ENCODE measurements at regions not wholly inside any gene's neighbourhood (a gene's known extent, or its start where the extent isn't known, plus 50 kb on each side); places are given as distances from the start of the nearest gene placed in this dataset.

- no peak for DNase-seq
Measured at GRCh38 chr1:93815366-93816110, 63.5 kb downstream of the DNTTIP2 start.

- DNase-seq, result peak; percentile 36
Measured at GRCh38 chr1:93814795-93815340, 64.1 kb downstream of the DNTTIP2 start.

- DNase-seq, result peak; percentile 82
Measured at GRCh38 chr1:93814059-93814794, 64.8 kb downstream of the DNTTIP2 start.

GRCh38 chr1:93813076-93813475 is 65.9 kb downstream of the DNTTIP2 start:
- DNase-seq, result no peak

GRCh38 chr1:93811326-93812065 is 67.5 kb downstream of the DNTTIP2 start:
- DNase-seq, result no peak

GRCh38 chr1:93810316-93810715 is 68.7 kb downstream of the DNTTIP2 start:
- no peak for DNase-seq

- DNase-seq, result no peak
Measured at GRCh38 chr1:93808871-93809270, 70.1 kb downstream of the DNTTIP2 start.

- no peak for DNase-seq
Measured at GRCh38 chr1:93807311-93807930, 71.6 kb downstream of the DNTTIP2 start.

- DNase-seq, result no peak
Measured at GRCh38 chr1:93805027-93805610, 73.9 kb downstream of the DNTTIP2 start.

GRCh38 chr1:93804412-93804811 is 74.6 kb downstream of the DNTTIP2 start:
- DNase-seq, result no peak

- DNase-seq, result no peak
Measured at GRCh38 chr1:93801471-93801870, 77.5 kb downstream of the DNTTIP2 start.

- DNase-seq, result no peak
Measured at GRCh38 chr1:93800856-93801255, 78.2 kb downstream of the DNTTIP2 start.

GRCh38 chr1:93798291-93798690 is 80.7 kb downstream of the DNTTIP2 start:
- no peak for DNase-seq

GRCh38 chr1:93784538-93784937 is 94.5 kb downstream of the DNTTIP2 start:
- no peak for DNase-seq

- DNase-seq, result no peak
Measured at GRCh38 chr1:93783876-93784275, 95.1 kb downstream of the DNTTIP2 start.

GRCh38 chr1:93779540-93780165 is 98.0 kb upstream of the BCAR3 start:
- DNase-seq, result no peak

- no peak for DNase-seq
Measured at GRCh38 chr1:93778457-93778856, 96.8 kb upstream of the BCAR3 start.

- no peak for DNase-seq
Measured at GRCh38 chr1:93777255-93777654, 95.6 kb upstream of the BCAR3 start.

GRCh38 chr1:93776728-93777127 is 95.1 kb upstream of the BCAR3 start:
- DNase-seq, result no peak

GRCh38 chr1:93775224-93775623 is 93.6 kb upstream of the BCAR3 start:
- no peak for DNase-seq

- DNase-seq, result no peak
Measured at GRCh38 chr1:93774707-93775106, 93.1 kb upstream of the BCAR3 start.
